Esophagus muscularis mucosa (tissue), 4 donors: ENCODE measurements at regions not wholly inside any gene's neighbourhood (a gene's known extent, or its start where the extent isn't known, plus 50 kb on each side); places are given as distances from the start of the nearest gene placed in this dataset.

Experiments
- CTCF ChIP-seq, 3 experiments: fragments of 200-600 bp in 2 of 3; fragments of 450-650 bp in 1 of 3; sonication (generic) in 2 of 3; IDR thresholded peaks; one replicate each; pipeline ENCODE4 v1.5.1; 2017 to 2019; ENCODE audit warnings: antibody characterized with exemption in 3 of 3, mild to moderate bottlenecking in 2 of 3, moderate library complexity in 1 of 3
- EP300 ChIP-seq: sonication (generic); formaldehyde crosslinking; IDR thresholded peaks from one replicate; pipeline ENCODE4 v1.6.1; 2017; ENCODE audit warnings: antibody characterized with exemption
- POLR2A ChIP-seq: fragments of 450-650 bp; IDR thresholded peaks from one replicate; pipeline ENCODE4 v1.6.1; 2017; ENCODE audit warnings: antibody characterized with exemption, moderate library complexity, mild to moderate bottlenecking, low read depth
- POLR2AphosphoS5 ChIP-seq, 2 donors: sonication (generic); formaldehyde crosslinking; IDR thresholded peaks; one replicate each; pipeline ENCODE4 v1.6.1; 2017; ENCODE audit warnings: antibody characterized with exemption in 2 of 2

- TF ChIP-seq CTCF (IDR thresholded peaks at IDR 0.05) (no peak), POLR2AphosphoS5 (IDR thresholded peaks at IDR 0.05) (no peak), POLR2A (no peak), EP300 (no peak)
These were observed 148.7 kb upstream of the ATP1B1 start for GRCh38 chr1:168957818-168958217.
